ENCODE measurements at regions not wholly inside any gene's neighbourhood (a gene's known extent, or its start where the extent isn't known, plus 50 kb on each side); places are given as distances from the start of the nearest gene placed in this dataset.
A peak's percentile ranks its signal among the peaks of the same experiment; 100 is the strongest.

- no peak for TF ChIP-seq GATA1 (IDR thresholded peaks at IDR 0.05; ENCODE audit: low read depth, low read length)
- no peak for TF ChIP-seq POLR2A (IDR thresholded peaks at IDR 0.05; ENCODE audit: low read length)
- peak in 1 of 2 experiments; percentile 23 for DNase-seq
Measured at GRCh38 chr6:84280030-84280429, 52.6 kb upstream of the CEP162 start.

DNA sequence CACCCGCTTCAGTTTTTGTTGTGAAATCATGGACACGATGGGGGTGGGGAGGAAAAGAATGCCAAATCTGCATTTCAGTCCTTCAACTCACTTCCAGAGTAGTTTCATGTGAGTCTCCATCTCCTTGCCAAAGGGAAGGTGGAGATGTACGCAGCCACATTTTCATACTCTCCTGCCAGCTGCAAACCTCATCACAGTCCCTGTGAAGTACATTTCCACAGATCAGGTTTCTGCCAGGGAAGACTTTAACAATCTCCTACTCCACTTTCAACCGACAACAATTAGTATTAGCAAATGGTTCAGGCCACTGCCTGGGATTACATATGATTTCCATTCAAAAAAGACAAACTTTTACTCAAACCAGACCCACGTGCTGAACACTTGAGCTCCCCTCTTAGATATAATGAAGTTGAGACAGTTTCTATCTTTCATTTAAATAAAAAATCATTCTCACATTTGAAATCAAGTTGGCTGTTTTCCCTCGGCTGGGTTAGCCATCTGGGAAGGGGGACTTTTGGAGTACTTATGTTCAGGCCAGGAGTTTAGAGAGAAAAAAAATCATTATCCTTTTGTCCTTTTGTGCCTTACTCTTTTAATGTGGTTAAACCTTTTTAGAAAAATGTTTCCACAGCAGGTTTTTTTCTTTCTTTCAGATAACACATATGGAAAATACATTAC, 51.0 kb upstream of the CEP162 start:
- no peak for DNase-seq
- TF ChIP-seq POLR2A (IDR thresholded peaks at IDR 0.05; ENCODE audit: low read length) (no peak), GATA1 (IDR thresholded peaks at IDR 0.05; ENCODE audit: low read depth, low read length) (no peak)

Data from erythroblast (primary cell).